CD4-positive, alpha-beta T cell (primary cell): ENCODE measurements at regions not wholly inside any gene's neighbourhood (a gene's known extent, or its start where the extent isn't known, plus 50 kb on each side); places are given as distances from the start of the nearest gene placed in this dataset.

Experiments used
- ATAC-seq: fragments of 200-7000 bp; cut with Tn5 transposase; one replicate; pipeline ENCODE4 v1.10.0; 2022; ENCODE audit warnings: mild to moderate bottlenecking; ENCODE audit not compliant: poor library complexity
- CTCF ChIA-PET: fragments of 350-600 bp; sonication (Branson Sonifier 250); formaldehyde crosslinking; loops from one replicate; lab custom pipeline; 2021; ENCODE audit warnings: antibody characterized with exemption, inconsistent platforms; lab: Charles Lee
- POLR2A ChIA-PET: fragments of 350-600 bp; sonication (Branson Sonifier 250); formaldehyde crosslinking; loops from one replicate; lab custom pipeline; 2021; ENCODE audit warnings: antibody characterized with exemption, inconsistent platforms; lab: Charles Lee
- DNase-seq, 14 experiments: peaks; one replicate each; pipeline ENCODE4 v3.0.0-alpha.2; 2013 to 2020; ENCODE audit warnings: mixed read lengths in 2 of 14
- H3K27ac ChIP-seq, 2 donors: one replicate each; pipeline versions ENCODE4 v1.5.1 to v1.7.0; 2013; ENCODE audit warnings: low read length in 2 of 2, low read depth in 1 of 2, mild to moderate bottlenecking in 1 of 2
- H3K27me3 ChIP-seq, 2 experiments: 1 replicate in 1 of 2; 2 replicates in 1 of 2; pipeline versions ENCODE4 v1.6.1 to v1.7.0; 2013; ENCODE audit warnings: low read length in 2 of 2, control low read depth in 1 of 2, mild to moderate bottlenecking in 1 of 2, moderate library complexity in 1 of 2; ENCODE audit not compliant: insufficient read depth in 2 of 2, control insufficient read depth in 1 of 2
- H3K36me3 ChIP-seq: one replicate; pipeline ENCODE4 v1.6.1; 2013; ENCODE audit warnings: low read length, control low read depth; ENCODE audit not compliant: insufficient read depth
- H3K4me1 ChIP-seq: one replicate; pipeline ENCODE4 v1.6.1; 2013; ENCODE audit warnings: low read length, control low read depth; ENCODE audit not compliant: insufficient read depth
- H3K4me3 ChIP-seq: one replicate; pipeline ENCODE4 v1.5.1; 2013; ENCODE audit warnings: mild to moderate bottlenecking, low read length, moderate library complexity
- H3K9me3 ChIP-seq, 2 experiments: 1 replicate in 1 of 2; 2 replicates in 1 of 2; pipeline versions ENCODE4 v1.6.1 to v1.7.0; 2013; ENCODE audit warnings: low read length in 2 of 2, mild to moderate bottlenecking in 2 of 2, control low read depth in 1 of 2, moderate library complexity in 1 of 2; ENCODE audit not compliant: control insufficient read depth in 1 of 2, insufficient read depth in 1 of 2
- H3K27ac Mint-ChIP-seq: one replicate; pipeline ENCODE4 v1.8.0; 2020; ENCODE audit warnings: mixed read lengths
- H3K27me3 Mint-ChIP-seq: one replicate; pipeline ENCODE4 v1.8.0; 2021; ENCODE audit warnings: mixed read lengths
- H3K36me3 Mint-ChIP-seq: one replicate; pipeline ENCODE4 v1.8.0; 2021; ENCODE audit warnings: low read depth, mixed read lengths
- H3K4me1 Mint-ChIP-seq: one replicate; pipeline ENCODE4 v1.8.0; 2021; ENCODE audit warnings: low read depth, mixed read lengths
- H3K4me3 Mint-ChIP-seq: one replicate; pipeline ENCODE4 v1.8.0; 2020; ENCODE audit warnings: mild to moderate bottlenecking, mixed read lengths
- H3K9me3 Mint-ChIP-seq: one replicate; pipeline ENCODE4 v1.8.0; 2020; ENCODE audit warnings: mixed read lengths
- intact Hi-C, 2 experiments: fragments of 100-400 bp; cut with DNase I in 1 of 2; cut with micrococcal nuclease in 1 of 2; formaldehyde crosslinking; loops; one replicate each; pipeline versions ENCODE4 v1.15.1 to v1.9.0; 2023 to 2025; cut with DNase I, micrococcal nuclease
- TF ChIP-seq, protein P1 (sequence below): fragments of 200-600 bp; IDR thresholded peaks from one replicate; pipeline ENCODE4 v1.8.0; 2022; ENCODE audit warnings: antibody characterized with exemption, mild to moderate bottlenecking

DNA sequence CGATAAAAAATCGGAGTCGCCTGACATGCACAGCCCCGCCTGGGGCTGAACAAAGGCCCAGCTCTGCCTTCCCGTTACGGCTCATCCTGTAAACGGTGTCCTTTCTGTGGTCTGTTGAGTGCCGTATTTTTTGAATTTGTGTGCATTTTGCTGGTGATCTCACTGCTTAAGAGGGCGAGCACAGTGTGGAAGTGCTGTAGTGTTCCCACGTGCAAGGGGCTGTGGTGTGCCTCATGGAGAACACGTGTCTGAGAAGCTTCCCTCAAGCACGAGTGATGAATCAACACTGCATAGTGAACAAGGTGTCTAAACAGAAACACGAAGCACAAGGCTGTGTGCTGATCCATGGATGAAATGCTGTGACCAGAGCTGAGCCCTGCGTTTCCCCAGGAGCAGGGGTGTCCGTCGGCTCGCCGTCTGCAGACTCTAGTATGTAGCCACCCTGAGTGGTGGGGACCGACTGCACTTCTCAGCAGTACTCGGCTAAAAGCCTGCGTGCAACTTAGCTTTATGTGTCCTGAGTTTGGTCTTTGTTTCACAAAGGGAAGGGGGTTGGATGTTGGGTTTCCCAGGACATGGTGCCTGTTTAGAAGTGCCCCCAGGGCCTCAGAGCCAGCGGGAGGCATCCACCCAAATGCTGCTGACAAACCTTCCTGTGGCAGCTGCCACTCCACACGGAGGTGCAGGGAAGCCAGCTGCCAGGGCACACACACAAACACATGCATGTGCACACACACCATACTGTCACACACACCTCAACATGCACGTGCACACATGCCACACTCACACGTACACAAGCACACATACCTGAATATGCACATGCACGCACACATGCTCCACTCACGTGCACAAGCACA, 77.2 kb upstream of the IRX4 start:
- Mint-ChIP-seq H3K27me3 (peaks cover 31% of the 10 kb centered on the region), H3K9me3 (no peaks in the 10 kb centered on the region), H3K4me1 (no peaks in the 10 kb centered on the region), H3K27ac (no peak overlapping the region), H3K4me3 (no peak overlapping the region), H3K36me3 (no peaks in the 10 kb centered on the region)
- DNase-seq = no peak
- no peak overlapping the region for H3K4me3 ChIP-seq
- H3K4me1 ChIP-seq = no peaks in the 10 kb centered on the region
- intact Hi-C loops = no loop called here
- H3K27ac ChIP-seq = no peak overlapping the region
- POLR2A ChIA-PET = no interaction called here
- CTCF ChIA-PET = no interaction called here
- H3K27me3 ChIP-seq = peaks cover 0 to 4% of the 10 kb centered on the region in 2 experiments
- H3K9me3 ChIP-seq = peaks cover 0 to 21% of the 10 kb centered on the region in 2 experiments
- H3K36me3 ChIP-seq = no peaks in the 10 kb centered on the region
- no peak for ATAC-seq
- TF ChIP-seq, protein P1, sequence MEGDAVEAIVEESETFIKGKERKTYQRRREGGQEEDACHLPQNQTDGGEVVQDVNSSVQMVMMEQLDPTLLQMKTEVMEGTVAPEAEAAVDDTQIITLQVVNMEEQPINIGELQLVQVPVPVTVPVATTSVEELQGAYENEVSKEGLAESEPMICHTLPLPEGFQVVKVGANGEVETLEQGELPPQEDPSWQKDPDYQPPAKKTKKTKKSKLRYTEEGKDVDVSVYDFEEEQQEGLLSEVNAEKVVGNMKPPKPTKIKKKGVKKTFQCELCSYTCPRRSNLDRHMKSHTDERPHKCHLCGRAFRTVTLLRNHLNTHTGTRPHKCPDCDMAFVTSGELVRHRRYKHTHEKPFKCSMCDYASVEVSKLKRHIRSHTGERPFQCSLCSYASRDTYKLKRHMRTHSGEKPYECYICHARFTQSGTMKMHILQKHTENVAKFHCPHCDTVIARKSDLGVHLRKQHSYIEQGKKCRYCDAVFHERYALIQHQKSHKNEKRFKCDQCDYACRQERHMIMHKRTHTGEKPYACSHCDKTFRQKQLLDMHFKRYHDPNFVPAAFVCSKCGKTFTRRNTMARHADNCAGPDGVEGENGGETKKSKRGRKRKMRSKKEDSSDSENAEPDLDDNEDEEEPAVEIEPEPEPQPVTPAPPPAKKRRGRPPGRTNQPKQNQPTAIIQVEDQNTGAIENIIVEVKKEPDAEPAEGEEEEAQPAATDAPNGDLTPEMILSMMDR = no peak

DNA sequence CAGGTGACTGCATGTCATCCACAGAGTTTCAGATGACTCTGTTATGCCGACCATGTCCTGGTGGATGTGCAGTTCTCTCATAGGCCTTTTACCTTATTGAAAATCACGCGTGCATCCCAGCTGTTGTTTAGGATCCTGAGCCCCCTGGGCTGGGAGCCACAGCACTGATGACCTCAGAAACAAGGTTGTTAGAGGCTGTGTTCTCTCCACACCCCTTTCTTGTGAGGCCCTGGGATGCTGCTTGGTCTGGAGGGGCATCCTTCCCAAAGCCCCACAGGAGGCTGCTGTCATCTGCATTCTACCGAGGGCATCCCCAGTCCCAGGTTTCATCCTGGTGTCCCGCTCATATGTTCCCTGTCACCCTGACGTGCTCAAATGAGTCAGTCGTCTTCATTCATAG, 76.5 kb upstream of the IRX4 start:
- intact Hi-C loops = no loop called here
- Histone ChIP-seq H3K27ac (no peak overlapping the region), H3K9me3 (peaks cover 0 to 17% of the 10 kb centered on the region in 2 experiments), H3K36me3 (no peaks in the 10 kb centered on the region), H3K27me3 (peaks cover 0 to 4% of the 10 kb centered on the region in 2 experiments), H3K4me3 (no peak overlapping the region), H3K4me1 (no peaks in the 10 kb centered on the region)
- no peak overlapping the region for H3K4me3 Mint-ChIP-seq
- CTCF ChIA-PET = no interaction called here
- TF ChIP-seq, protein P1 = no peak
- DNase-seq (no peak), ATAC-seq (no peak)
- H3K9me3 Mint-ChIP-seq = no peaks in the 10 kb centered on the region
- POLR2A ChIA-PET = no interaction called here
- no peaks in the 10 kb centered on the region for H3K36me3 Mint-ChIP-seq
- H3K27ac Mint-ChIP-seq = no peak overlapping the region
- H3K27me3 Mint-ChIP-seq = peaks cover 38% of the 10 kb centered on the region
- H3K4me1 Mint-ChIP-seq = no peaks in the 10 kb centered on the region

DNA sequence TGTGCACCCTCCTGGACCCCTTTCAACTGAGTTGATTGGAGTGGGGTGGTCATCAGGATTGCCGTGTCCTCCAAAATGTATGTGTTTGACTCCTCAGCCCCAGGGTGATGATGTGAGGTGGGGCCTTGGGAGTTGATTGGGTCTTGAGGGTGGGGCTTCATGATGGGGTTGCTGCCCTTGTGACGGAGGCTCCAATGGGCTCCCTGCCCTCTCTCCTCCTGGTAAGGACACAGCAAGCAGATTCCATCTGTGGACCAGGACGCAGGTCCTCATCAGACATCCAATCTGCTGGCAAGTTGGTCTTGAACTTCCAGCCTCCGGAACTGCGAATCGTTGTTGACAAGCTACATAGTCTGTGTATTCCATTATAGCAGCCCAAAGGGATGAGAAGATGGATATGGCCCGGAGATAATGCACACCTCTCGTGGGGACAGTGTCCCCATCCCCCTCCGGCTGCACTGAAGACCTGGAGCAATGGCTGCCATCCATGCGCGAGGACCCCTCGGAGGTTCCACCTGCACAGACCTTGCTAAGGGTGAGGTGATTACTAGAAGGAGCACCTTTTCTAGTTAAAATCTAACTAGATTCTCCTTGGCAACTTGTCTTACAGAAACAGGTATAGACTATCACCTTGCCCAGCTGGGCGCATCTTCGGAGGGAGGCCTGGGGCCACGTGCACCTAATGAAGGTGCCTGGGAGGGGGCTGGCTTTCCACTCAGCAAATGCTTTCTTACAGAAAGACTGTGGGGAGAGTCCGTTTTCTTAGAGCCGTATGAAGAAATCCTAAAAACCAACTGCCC, 75.7 kb upstream of the IRX4 start:
- H3K36me3 ChIP-seq = no peaks in the 10 kb centered on the region
- Mint-ChIP-seq H3K27me3 (peaks cover 36% of the 10 kb centered on the region), H3K9me3 (no peaks in the 10 kb centered on the region), H3K4me1 (no peaks in the 10 kb centered on the region), H3K36me3 (no peaks in the 10 kb centered on the region), H3K27ac (no peak overlapping the region), H3K4me3 (no peak overlapping the region)
- H3K4me3 ChIP-seq = no peak overlapping the region
- H3K27me3 ChIP-seq = peaks cover 4% of the 10 kb centered on the region in 2 experiments
- ChIA-PET CTCF (no interaction called here), POLR2A (no interaction called here)
- TF ChIP-seq, protein P1 = no peak
- no peak for ATAC-seq
- no peak for DNase-seq
- intact Hi-C loops = no loop called here
- no peaks in the 10 kb centered on the region for H3K4me1 ChIP-seq
- peaks cover 0 to 11% of the 10 kb centered on the region in 2 experiments for H3K9me3 ChIP-seq
- no peak overlapping the region for H3K27ac ChIP-seq
